SK-N-SH (cell line): ENCODE measurements at regions not wholly inside any gene's neighbourhood (a gene's known extent, or its start where the extent isn't known, plus 50 kb on each side); places are given as distances from the start of the nearest gene placed in this dataset.

Experiments
- CHD2 ChIP-seq: fragments of 150-350 bp; IDR thresholded peaks from 2 replicates; pipeline ENCODE4 v1.6.1; 2018; ENCODE audit warnings: low read length; ENCODE audit not compliant: partially characterized antibody
- CTCF ChIP-seq: fragments of 200-600 bp; sonication (generic); IDR thresholded peaks from 2 replicates; pipeline ENCODE4 v1.6.1; 2017; ENCODE audit warnings: antibody characterized with exemption, mild to moderate bottlenecking, moderate library complexity
- ELF1 ChIP-seq: IDR thresholded peaks from 2 replicates; pipeline ENCODE4 v1.4.0; 2012
- MAX ChIP-seq: IDR thresholded peaks from 2 replicates; pipeline ENCODE4 v1.4.0; 2012; ENCODE audit warnings: low read depth
- MXI1 ChIP-seq: IDR thresholded peaks from 2 replicates; pipeline ENCODE4 v1.6.1; 2012; ENCODE audit warnings: mild to moderate bottlenecking, low read depth, low read length, improper control_type of control experiment
- POLR2AphosphoS5 ChIP-seq: IDR thresholded peaks from 2 replicates; pipeline ENCODE4 v1.6.1; 2012; ENCODE audit warnings: low read depth, low read length
- RAD21 ChIP-seq: IDR thresholded peaks from 2 replicates; pipeline ENCODE4 v1.6.1; 2012; ENCODE audit warnings: mild to moderate bottlenecking, low read length
- REST ChIP-seq: IDR thresholded peaks from 2 replicates; pipeline ENCODE4 v1.6.1; 2012; ENCODE audit warnings: mild to moderate bottlenecking, low read depth, low read length, moderate library complexity
- TAF1 ChIP-seq: IDR thresholded peaks from 2 replicates; pipeline ENCODE4 v1.6.1; 2012; ENCODE audit warnings: low read depth, mild to moderate bottlenecking, low read length, moderate library complexity, borderline replicate concordance
- TF ChIP-seq, protein P1 (sequence below): IDR thresholded peaks from 2 replicates; pipeline ENCODE4 v1.4.0; 2012; ENCODE audit warnings: low read depth, borderline replicate concordance
- TF ChIP-seq, protein P2 (sequence below): fragments of 150-350 bp; IDR thresholded peaks from 2 replicates; pipeline ENCODE4 v1.6.1; 2017; ENCODE audit warnings: antibody characterized with exemption, low read length, low read depth, borderline replicate concordance

- TF ChIP-seq CTCF (no peak), POLR2AphosphoS5 (no peak), REST (no peak), MXI1 (no peak), CHD2 (no peak), RAD21 (no peak), ELF1 (no peak), TAF1 (no peak), MAX (no peak)
- TF ChIP-seq, protein P1, sequence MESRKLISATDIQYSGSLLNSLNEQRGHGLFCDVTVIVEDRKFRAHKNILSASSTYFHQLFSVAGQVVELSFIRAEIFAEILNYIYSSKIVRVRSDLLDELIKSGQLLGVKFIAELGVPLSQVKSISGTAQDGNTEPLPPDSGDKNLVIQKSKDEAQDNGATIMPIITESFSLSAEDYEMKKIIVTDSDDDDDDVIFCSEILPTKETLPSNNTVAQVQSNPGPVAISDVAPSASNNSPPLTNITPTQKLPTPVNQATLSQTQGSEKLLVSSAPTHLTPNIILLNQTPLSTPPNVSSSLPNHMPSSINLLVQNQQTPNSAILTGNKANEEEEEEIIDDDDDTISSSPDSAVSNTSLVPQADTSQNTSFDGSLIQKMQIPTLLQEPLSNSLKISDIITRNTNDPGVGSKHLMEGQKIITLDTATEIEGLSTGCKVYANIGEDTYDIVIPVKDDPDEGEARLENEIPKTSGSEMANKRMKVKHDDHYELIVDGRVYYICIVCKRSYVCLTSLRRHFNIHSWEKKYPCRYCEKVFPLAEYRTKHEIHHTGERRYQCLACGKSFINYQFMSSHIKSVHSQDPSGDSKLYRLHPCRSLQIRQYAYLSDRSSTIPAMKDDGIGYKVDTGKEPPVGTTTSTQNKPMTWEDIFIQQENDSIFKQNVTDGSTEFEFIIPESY = no peak
- TF ChIP-seq, protein P2, sequence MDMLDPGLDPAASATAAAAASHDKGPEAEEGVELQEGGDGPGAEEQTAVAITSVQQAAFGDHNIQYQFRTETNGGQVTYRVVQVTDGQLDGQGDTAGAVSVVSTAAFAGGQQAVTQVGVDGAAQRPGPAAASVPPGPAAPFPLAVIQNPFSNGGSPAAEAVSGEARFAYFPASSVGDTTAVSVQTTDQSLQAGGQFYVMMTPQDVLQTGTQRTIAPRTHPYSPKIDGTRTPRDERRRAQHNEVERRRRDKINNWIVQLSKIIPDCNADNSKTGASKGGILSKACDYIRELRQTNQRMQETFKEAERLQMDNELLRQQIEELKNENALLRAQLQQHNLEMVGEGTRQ = no peak
These were observed 116.4 kb downstream of the TRIM29 start for GRCh38 chr11:120021391-120021953.
